ENCODE measurements at regions not wholly inside any gene's neighbourhood (a gene's known extent, or its start where the extent isn't known, plus 50 kb on each side); places are given as distances from the start of the nearest gene placed in this dataset.

DNA sequence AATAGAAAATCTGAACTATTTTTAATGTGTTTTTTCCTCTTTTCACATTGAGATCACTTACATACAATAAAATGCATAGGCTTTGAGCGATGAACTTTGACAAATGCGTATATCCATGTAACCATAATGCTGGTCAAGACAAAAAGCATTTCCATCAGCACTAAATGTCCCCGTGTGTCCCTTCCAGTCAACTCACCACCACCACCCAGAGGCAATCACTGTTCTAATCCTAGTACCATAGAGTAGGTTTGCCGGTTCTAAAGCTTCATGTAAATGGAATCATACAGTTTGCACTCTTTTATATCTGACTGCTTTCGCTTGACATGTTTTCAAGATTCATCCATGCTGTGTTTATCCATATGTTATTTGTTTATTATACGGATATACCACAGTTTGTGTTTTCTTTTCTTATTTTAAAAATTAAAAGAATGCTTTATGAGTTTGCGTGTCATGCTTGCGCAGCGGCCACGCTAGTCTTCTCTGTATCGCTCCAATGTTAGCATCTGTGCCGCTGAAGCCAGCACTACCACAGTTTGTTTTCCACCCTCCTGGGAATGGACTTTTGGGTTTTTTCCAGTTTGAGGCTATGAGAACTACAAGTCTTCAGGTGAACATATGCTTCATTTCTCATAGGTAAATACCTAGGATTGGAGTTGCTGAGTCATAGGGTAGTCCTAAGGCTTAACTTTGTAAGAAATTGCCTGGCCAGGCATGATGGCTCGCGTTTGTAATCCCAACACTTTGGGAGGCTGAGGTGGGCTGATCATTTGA lies 197.5 kb upstream of the CHAC2 start:
- no peaks in the 10 kb centered on the region for H3K27me3 ChIP-seq (ENCODE audit: insufficient read depth, low read length)
- no peaks in the 10 kb centered on the region for H3K36me3 ChIP-seq (ENCODE audit: insufficient read depth, low read length)
- no peak overlapping the region for H3K9ac ChIP-seq (ENCODE audit: low read depth, low read length)
- H3K4me1 ChIP-seq (ENCODE audit: insufficient read depth, low read length), result 0 out of 2 replicates have a peak, but pooled peaks cover 2% of the 10 kb centered on the region
- no peaks in the 10 kb centered on the region for H3K9me3 ChIP-seq (ENCODE audit: insufficient read depth, low read depth, low read length)
- no peak overlapping the region for H3K27ac ChIP-seq (ENCODE audit: low read depth, low read length)
- WGBS, result 93% methylated on average over 12 of the region's 14 CpGs
- no peak overlapping the region for H3K4me3 ChIP-seq (ENCODE audit: low read length)

GRCh38 chr2:53568469-53568868 lies 199.1 kb upstream of the CHAC2 start:
- 83% methylated on average over 4 of the region's 4 CpGs for WGBS
- Histone ChIP-seq H3K9me3 (ENCODE audit: insufficient read depth, low read depth, low read length) (no peaks in the 10 kb centered on the region), H3K27me3 (ENCODE audit: insufficient read depth, low read length) (no peaks in the 10 kb centered on the region), H3K4me3 (ENCODE audit: low read length) (no peak overlapping the region), H3K9ac (ENCODE audit: low read depth, low read length) (no peak overlapping the region), H3K36me3 (ENCODE audit: insufficient read depth, low read length) (no peaks in the 10 kb centered on the region), H3K4me1 (ENCODE audit: insufficient read depth, low read length) (no peaks in the 10 kb centered on the region), H3K27ac (ENCODE audit: low read depth, low read length) (no peak overlapping the region)

- H3K4me3 ChIP-seq (ENCODE audit: low read length), result no peak overlapping the region
- no peaks in the 10 kb centered on the region for H3K9me3 ChIP-seq (ENCODE audit: insufficient read depth, low read depth, low read length)
- H3K9ac ChIP-seq (ENCODE audit: low read depth, low read length), result no peak overlapping the region
- no peaks in the 10 kb centered on the region for H3K36me3 ChIP-seq (ENCODE audit: insufficient read depth, low read length)
- no peaks in the 10 kb centered on the region for H3K4me1 ChIP-seq (ENCODE audit: insufficient read depth, low read length)
- no peaks in the 10 kb centered on the region for H3K27me3 ChIP-seq (ENCODE audit: insufficient read depth, low read length)
- no peak overlapping the region for H3K27ac ChIP-seq (ENCODE audit: low read depth, low read length)
These were observed 200.5 kb upstream of the CHAC2 start for GRCh38 chr2:53567073-53567472.

DNA sequence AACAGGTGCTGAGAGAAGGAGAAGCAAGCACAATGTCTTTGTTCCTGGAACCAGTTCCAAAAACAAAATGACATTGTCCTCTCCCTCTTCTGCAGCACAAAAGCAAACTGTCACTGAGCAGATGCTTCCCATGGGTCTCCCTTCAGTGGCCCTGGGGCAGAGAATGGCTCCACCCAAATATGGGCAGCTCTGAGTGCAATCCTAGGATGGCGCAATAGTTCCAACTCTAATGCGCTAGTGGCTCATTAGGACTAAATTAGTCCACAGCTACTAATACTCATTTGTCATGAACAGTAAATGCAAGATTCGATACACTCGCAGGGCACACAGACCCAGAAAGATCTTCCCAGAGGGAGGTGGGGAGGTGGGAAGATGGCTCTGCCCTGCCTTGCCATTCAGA lies 205.2 kb upstream of the CHAC2 start:
- Histone ChIP-seq H3K36me3 (ENCODE audit: insufficient read depth, low read length) (no peaks in the 10 kb centered on the region), H3K9ac (ENCODE audit: low read depth, low read length) (no peak overlapping the region), H3K4me3 (ENCODE audit: low read length) (no peak overlapping the region), H3K9me3 (ENCODE audit: insufficient read depth, low read depth, low read length) (no peaks in the 10 kb centered on the region), H3K27me3 (ENCODE audit: insufficient read depth, low read length) (no peaks in the 10 kb centered on the region), H3K27ac (ENCODE audit: low read depth, low read length) (no peak overlapping the region), H3K4me1 (ENCODE audit: insufficient read depth, low read length) (no peaks in the 10 kb centered on the region)
- 88% methylated on average over 4 of the region's 4 CpGs for WGBS

DNA sequence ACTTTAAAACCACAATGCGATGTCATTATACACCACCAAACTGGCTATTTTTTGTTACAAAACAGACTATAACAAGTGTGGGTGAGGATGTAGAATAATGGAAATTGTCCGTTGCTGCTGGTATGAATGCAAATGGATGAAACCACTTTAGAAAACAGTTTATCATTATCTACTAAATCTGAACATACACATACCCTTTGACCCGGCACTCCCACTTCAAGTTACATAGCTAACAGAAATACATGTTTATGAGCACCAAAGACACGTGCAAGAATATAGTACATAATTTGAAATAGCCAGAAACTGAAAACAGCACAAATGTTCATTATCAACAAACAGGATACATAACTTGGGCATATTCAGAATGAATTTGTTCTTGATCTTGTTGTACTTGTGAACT lies 206.4 kb upstream of the CHAC2 start:
- WGBS, result 95% methylated on average over 2 of the region's 4 CpGs

GRCh38 chr2:53559302-53559966 lies 208.2 kb upstream of the CHAC2 start:
- WGBS, result 88% methylated on average over 2 of the region's 2 CpGs
- no peak overlapping the region for H3K27ac ChIP-seq (ENCODE audit: low read depth, low read length)
- H3K4me3 ChIP-seq (ENCODE audit: low read length), result no peak overlapping the region

More for the DNA sequence above, 206.4 kb upstream of the CHAC2 start:
- no peaks in the 10 kb centered on the region for H3K27me3 ChIP-seq (ENCODE audit: insufficient read depth, low read length)
- H3K4me3 ChIP-seq (ENCODE audit: low read length), result no peak overlapping the region
- no peaks in the 10 kb centered on the region for H3K36me3 ChIP-seq (ENCODE audit: insufficient read depth, low read length)
- H3K9me3 ChIP-seq (ENCODE audit: insufficient read depth, low read depth, low read length), result no peaks in the 10 kb centered on the region
- H3K4me1 ChIP-seq (ENCODE audit: insufficient read depth, low read length), result no peaks in the 10 kb centered on the region
- no peak overlapping the region for H3K9ac ChIP-seq (ENCODE audit: low read depth, low read length)
- no peak overlapping the region for H3K27ac ChIP-seq (ENCODE audit: low read depth, low read length)

GRCh38 chr2:53558867-53559266 lies 208.7 kb upstream of the CHAC2 start:
- Histone ChIP-seq H3K4me1 (ENCODE audit: insufficient read depth, low read length) (no peaks in the 10 kb centered on the region), H3K27ac (ENCODE audit: low read depth, low read length) (no peak overlapping the region), H3K27me3 (ENCODE audit: insufficient read depth, low read length) (no peaks in the 10 kb centered on the region), H3K4me3 (ENCODE audit: low read length) (no peak overlapping the region), H3K9ac (ENCODE audit: low read depth, low read length) (no peak overlapping the region), H3K9me3 (ENCODE audit: insufficient read depth, low read depth, low read length) (peaks cover 10% of the 10 kb centered on the region; the same call in 1 of the 2 replicates), H3K36me3 (ENCODE audit: insufficient read depth, low read length) (no peaks in the 10 kb centered on the region)
- no CpG with 5 or more reads among the region's 2 CpGs for WGBS

More at GRCh38 chr2:53559302-53559966, 208.2 kb upstream of the CHAC2 start:
- Histone ChIP-seq H3K9me3 (ENCODE audit: insufficient read depth, low read depth, low read length) (0 out of 2 replicates have a peak, but pooled peaks cover 6% of the 10 kb centered on the region), H3K27me3 (ENCODE audit: insufficient read depth, low read length) (no peaks in the 10 kb centered on the region), H3K4me1 (ENCODE audit: insufficient read depth, low read length) (no peaks in the 10 kb centered on the region), H3K9ac (ENCODE audit: low read depth, low read length) (no peak overlapping the region), H3K36me3 (ENCODE audit: insufficient read depth, low read length) (no peaks in the 10 kb centered on the region)

- H3K4me1 ChIP-seq (ENCODE audit: insufficient read depth, low read length), result no peaks in the 10 kb centered on the region
- H3K9ac ChIP-seq (ENCODE audit: low read depth, low read length), result no peak overlapping the region
- peaks cover 5% of the 10 kb centered on the region; the same call in 1 of the 2 replicates for H3K9me3 ChIP-seq (ENCODE audit: insufficient read depth, low read depth, low read length)
- no peaks in the 10 kb centered on the region for H3K36me3 ChIP-seq (ENCODE audit: insufficient read depth, low read length)
- no peak overlapping the region for H3K27ac ChIP-seq (ENCODE audit: low read depth, low read length)
- no peak overlapping the region for H3K4me3 ChIP-seq (ENCODE audit: low read length)
- no peaks in the 10 kb centered on the region for H3K27me3 ChIP-seq (ENCODE audit: insufficient read depth, low read length)
- 87% methylated on average over 4 of the region's 4 CpGs for whole genome bisulfite sequencing
These were observed 218.1 kb upstream of the CHAC2 start for GRCh38 chr2:53549497-53549896.

DNA sequence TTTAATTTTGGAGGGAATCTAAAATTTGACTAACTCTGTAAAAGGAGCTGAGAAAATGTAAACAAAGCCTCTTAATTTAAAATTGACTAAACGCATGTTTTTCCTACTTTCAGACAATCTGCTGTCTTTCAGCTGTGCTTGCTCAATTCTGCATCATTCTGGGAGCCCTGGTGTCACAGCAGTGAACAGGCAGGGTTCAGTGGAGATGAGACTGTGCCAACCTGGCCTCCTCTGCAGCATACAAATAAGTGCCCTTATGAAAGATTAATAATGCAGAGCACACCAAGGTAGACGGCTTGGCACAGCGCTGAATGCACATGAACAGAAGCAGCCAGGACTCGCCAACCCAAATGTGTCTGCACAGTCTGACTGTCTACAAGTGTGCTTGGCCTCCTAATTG lies 222.0 kb upstream of the CHAC2 start:
- Histone ChIP-seq H3K36me3 (ENCODE audit: insufficient read depth, low read length) (no peaks in the 10 kb centered on the region), H3K9me3 (ENCODE audit: insufficient read depth, low read depth, low read length) (peaks cover 15% of the 10 kb centered on the region), H3K27ac (ENCODE audit: low read depth, low read length) (no peak overlapping the region), H3K27me3 (ENCODE audit: insufficient read depth, low read length) (no peaks in the 10 kb centered on the region), H3K4me3 (ENCODE audit: low read length) (no peak overlapping the region), H3K4me1 (ENCODE audit: insufficient read depth, low read length) (no peaks in the 10 kb centered on the region), H3K9ac (ENCODE audit: low read depth, low read length) (no peak overlapping the region)
- WGBS, result 96% methylated on average over 4 of the region's 4 CpGs

- no peaks in the 10 kb centered on the region for H3K4me1 ChIP-seq (ENCODE audit: insufficient read depth, low read length)
- no peak overlapping the region for H3K9ac ChIP-seq (ENCODE audit: low read depth, low read length)
- H3K9me3 ChIP-seq (ENCODE audit: insufficient read depth, low read depth, low read length), result peaks cover 16% of the 10 kb centered on the region
- no peak overlapping the region for H3K4me3 ChIP-seq (ENCODE audit: low read length)
- no peaks in the 10 kb centered on the region for H3K36me3 ChIP-seq (ENCODE audit: insufficient read depth, low read length)
- no peaks in the 10 kb centered on the region for H3K27me3 ChIP-seq (ENCODE audit: insufficient read depth, low read length)
- no peak overlapping the region for H3K27ac ChIP-seq (ENCODE audit: low read depth, low read length)
- 92% methylated on average over 7 of the region's 7 CpGs for WGBS
These were observed 222.6 kb upstream of the CHAC2 start for GRCh38 chr2:53544871-53545558.

DNA sequence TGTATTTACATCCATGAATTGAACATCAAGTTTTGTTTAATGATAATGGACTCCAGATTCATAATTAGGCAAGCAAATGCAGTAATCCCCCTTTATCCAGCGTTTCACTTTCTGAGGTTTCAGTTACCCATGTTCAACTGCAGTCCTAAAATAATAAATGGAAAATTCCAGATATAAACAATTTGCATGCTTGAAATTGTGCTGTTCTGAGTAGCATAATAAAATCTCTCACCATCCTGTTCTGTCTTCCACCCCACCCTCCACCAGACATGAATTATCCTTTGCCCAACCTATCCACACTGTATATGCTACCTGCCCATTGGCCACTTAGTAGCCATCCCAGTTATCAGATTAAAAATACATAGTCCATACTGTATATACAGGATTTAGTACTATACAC lies 224.5 kb upstream of the CHAC2 start:
- H3K9me3 ChIP-seq (ENCODE audit: insufficient read depth, low read depth, low read length), result peaks cover 16% of the 10 kb centered on the region
- no peak overlapping the region for H3K27ac ChIP-seq (ENCODE audit: low read depth, low read length)
- no peaks in the 10 kb centered on the region for H3K36me3 ChIP-seq (ENCODE audit: insufficient read depth, low read length)
- H3K27me3 ChIP-seq (ENCODE audit: insufficient read depth, low read length), result no peaks in the 10 kb centered on the region
- 80% methylated on average over 1 of the region's 1 CpG for WGBS
- no peak overlapping the region for H3K4me3 ChIP-seq (ENCODE audit: low read length)
- peaks cover 7% of the 10 kb centered on the region; the same call in 1 of the 2 replicates for H3K4me1 ChIP-seq (ENCODE audit: insufficient read depth, low read length)
- no peak overlapping the region for H3K9ac ChIP-seq (ENCODE audit: low read depth, low read length)
